ENCODE measurements at regions not wholly inside any gene's neighbourhood (a gene's known extent, or its start where the extent isn't known, plus 50 kb on each side); places are given as distances from the start of the nearest gene placed in this dataset.

DNA sequence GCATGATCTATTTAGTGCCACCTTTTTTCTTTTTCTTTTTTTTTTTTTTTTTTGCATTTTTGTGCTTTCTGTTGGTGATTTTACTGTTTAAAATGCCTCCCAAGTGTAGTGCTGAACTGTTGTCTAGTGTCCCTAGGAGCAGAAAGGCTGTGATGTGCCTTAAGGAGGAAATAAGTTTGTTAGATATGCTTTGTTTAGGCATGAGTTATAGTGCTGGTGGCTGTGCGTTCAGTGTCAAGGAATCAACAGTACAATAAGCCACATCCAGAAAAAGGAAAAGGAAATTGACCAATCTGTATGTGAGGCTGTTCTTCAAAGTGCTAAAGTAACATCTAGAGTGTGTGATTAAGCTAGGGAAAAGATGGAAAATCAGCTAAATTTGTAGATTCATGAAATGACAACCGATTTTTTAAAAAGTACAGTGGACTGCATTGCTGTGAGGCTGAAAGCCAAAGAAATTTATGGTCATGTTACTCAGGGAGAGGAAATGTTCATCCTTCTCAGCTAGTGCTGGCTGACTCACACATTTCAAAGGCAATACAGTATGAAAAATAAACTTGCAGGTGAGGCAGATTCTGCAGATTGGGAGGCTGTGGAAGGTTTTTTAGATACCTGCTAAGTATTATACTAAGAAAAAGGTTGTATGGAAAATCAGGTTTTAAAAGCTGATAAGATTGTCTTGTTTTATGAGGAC is 122.7 kb upstream of the ADCY1 start:
- TF ChIP-seq, protein P1, sequence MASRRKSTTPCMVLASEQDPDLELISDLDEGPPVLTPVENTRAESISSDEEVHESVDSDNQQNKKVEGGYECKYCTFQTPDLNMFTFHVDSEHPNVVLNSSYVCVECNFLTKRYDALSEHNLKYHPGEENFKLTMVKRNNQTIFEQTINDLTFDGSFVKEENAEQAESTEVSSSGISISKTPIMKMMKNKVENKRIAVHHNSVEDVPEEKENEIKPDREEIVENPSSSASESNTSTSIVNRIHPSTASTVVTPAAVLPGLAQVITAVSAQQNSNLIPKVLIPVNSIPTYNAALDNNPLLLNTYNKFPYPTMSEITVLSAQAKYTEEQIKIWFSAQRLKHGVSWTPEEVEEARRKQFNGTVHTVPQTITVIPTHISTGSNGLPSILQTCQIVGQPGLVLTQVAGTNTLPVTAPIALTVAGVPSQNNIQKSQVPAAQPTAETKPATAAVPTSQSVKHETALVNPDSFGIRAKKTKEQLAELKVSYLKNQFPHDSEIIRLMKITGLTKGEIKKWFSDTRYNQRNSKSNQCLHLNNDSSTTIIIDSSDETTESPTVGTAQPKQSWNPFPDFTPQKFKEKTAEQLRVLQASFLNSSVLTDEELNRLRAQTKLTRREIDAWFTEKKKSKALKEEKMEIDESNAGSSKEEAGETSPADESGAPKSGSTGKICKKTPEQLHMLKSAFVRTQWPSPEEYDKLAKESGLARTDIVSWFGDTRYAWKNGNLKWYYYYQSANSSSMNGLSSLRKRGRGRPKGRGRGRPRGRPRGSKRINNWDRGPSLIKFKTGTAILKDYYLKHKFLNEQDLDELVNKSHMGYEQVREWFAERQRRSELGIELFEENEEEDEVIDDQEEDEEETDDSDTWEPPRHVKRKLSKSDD (CRISPR knock-in tag; IDR thresholded peaks at IDR 0.05; ENCODE audit: low read depth) = no peak
- TF ChIP-seq, protein P2, sequence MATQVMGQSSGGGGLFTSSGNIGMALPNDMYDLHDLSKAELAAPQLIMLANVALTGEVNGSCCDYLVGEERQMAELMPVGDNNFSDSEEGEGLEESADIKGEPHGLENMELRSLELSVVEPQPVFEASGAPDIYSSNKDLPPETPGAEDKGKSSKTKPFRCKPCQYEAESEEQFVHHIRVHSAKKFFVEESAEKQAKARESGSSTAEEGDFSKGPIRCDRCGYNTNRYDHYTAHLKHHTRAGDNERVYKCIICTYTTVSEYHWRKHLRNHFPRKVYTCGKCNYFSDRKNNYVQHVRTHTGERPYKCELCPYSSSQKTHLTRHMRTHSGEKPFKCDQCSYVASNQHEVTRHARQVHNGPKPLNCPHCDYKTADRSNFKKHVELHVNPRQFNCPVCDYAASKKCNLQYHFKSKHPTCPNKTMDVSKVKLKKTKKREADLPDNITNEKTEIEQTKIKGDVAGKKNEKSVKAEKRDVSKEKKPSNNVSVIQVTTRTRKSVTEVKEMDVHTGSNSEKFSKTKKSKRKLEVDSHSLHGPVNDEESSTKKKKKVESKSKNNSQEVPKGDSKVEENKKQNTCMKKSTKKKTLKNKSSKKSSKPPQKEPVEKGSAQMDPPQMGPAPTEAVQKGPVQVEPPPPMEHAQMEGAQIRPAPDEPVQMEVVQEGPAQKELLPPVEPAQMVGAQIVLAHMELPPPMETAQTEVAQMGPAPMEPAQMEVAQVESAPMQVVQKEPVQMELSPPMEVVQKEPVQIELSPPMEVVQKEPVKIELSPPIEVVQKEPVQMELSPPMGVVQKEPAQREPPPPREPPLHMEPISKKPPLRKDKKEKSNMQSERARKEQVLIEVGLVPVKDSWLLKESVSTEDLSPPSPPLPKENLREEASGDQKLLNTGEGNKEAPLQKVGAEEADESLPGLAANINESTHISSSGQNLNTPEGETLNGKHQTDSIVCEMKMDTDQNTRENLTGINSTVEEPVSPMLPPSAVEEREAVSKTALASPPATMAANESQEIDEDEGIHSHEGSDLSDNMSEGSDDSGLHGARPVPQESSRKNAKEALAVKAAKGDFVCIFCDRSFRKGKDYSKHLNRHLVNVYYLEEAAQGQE (IDR thresholded peaks at IDR 0.05; ENCODE audit: borderline replicate concordance in 1 of 2, low read depth in 1 of 2, low read length in 2 of 2) = no peak
- TF ChIP-seq EZH2 (conservative IDR thresholded peaks at IDR 0.05; ENCODE audit: low read depth, low read length) = no peak
- no peak for TF ChIP-seq CCAR2 (optimal IDR thresholded peaks at IDR 0.05; ENCODE audit: low read depth, low read length)
- TF ChIP-seq ZNF709 (CRISPR knock-in tag; IDR thresholded peaks at IDR 0.05) = no peak
- TF ChIP-seq, protein P3, sequence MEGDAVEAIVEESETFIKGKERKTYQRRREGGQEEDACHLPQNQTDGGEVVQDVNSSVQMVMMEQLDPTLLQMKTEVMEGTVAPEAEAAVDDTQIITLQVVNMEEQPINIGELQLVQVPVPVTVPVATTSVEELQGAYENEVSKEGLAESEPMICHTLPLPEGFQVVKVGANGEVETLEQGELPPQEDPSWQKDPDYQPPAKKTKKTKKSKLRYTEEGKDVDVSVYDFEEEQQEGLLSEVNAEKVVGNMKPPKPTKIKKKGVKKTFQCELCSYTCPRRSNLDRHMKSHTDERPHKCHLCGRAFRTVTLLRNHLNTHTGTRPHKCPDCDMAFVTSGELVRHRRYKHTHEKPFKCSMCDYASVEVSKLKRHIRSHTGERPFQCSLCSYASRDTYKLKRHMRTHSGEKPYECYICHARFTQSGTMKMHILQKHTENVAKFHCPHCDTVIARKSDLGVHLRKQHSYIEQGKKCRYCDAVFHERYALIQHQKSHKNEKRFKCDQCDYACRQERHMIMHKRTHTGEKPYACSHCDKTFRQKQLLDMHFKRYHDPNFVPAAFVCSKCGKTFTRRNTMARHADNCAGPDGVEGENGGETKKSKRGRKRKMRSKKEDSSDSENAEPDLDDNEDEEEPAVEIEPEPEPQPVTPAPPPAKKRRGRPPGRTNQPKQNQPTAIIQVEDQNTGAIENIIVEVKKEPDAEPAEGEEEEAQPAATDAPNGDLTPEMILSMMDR (CRISPR knock-in tag; IDR thresholded peaks at IDR 0.05) = no peak
- no peak for TF ChIP-seq TOPORS (CRISPR knock-in tag; IDR thresholded peaks at IDR 0.05)
